NCI-H510A treated with DMSO at 0.1 percent for 48 hours (cell line): ENCODE measurements at regions not wholly inside any gene's neighbourhood (a gene's known extent, or its start where the extent isn't known, plus 50 kb on each side); places are given as distances from the start of the nearest gene placed in this dataset.

ENCODE experiments used
- DNase-seq: peaks from one replicate; lab custom pipeline; 2025; lab: John Stamatoyannopoulos, UW

DNA sequence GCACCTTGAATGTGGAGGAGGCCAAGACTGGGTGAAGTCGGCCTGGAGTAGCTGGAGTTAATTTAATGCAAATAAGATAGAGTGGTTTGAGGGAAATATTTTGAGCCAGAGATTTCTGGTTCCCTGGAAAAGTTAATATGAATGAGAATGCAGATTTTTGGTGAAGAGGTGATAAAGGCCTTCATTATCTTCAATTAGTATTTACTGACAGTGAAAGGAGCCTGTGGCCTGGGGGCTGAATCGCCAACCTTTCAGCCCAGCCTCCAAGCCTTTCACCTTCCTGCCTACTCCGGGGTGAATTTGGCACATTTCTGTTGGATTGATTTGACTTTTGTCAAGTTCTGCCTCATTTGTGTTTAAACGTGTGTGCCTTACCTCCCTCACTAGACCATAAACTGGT, 147.8 kb downstream of the SOX2 start:
- DNase-seq = no peak

DNA sequence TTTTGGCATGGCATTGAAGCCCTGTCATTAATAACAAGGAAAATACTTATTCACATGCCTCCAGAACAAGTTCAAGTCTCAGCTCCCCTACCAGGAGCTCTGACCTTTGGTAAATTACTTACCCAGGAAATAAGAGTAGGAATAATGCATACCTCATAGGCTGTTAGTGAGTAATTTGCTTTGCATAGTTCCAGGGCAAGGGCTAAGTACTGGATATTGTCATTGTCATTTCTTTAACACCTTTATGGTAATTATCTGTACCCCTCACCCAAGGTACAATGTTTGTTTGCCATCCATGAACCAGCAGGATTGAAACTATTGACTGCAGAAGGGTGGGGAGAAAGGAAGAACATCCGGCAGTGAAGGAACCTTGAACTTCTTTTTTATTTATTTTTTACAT, 148.5 kb downstream of the SOX2 start:
- DNase-seq = no peak

DNA sequence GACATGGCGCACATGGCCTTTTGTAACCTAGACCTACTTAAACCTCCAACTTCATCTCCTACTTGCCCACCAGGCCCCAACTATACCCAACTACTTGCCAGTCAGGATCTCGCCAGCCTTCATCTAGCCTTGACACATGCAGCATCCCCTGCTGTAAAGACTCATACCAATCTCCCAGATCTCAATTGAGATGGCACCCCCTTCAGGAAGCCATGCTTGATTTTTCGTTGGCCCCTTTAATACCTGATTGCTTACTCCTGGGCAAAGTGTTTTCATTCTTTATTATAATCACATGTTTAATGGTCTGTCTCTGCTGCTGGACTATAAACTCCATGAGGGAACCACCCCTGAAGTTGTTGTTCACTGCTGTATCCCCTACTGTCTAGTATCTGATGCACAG, 150.8 kb downstream of the SOX2 start:
- DNase-seq = no peak

GRCh38 chr3:181868576-181869082, 156.9 kb downstream of the SOX2 start:
- DNase-seq = peak; percentile 70

DNA sequence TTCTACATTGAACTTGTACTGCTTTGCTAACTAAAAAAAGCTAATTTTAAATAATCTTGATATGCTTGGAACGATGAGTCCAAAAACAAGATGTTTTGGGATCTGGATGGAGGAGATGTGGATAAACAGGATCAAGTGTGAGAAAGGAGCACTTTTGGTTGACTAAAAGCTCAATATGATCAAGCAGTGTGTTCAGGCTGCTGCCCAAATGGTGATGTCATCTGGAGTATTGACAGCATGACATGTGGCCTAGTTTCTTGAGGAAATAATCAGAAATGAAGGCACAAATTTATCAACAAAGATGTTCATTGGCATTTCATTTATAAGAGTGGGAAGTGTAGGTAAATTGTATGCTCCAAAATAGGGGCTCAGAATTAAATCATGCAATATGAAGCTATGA, 161.2 kb downstream of the SOX2 start:
- no peak for DNase-seq

GRCh38 chr3:181879926-181880325, 168.2 kb downstream of the SOX2 start:
- DNase-seq = no peak

GRCh38 chr3:181880331-181880730, 168.6 kb downstream of the SOX2 start:
- no peak for DNase-seq

DNA sequence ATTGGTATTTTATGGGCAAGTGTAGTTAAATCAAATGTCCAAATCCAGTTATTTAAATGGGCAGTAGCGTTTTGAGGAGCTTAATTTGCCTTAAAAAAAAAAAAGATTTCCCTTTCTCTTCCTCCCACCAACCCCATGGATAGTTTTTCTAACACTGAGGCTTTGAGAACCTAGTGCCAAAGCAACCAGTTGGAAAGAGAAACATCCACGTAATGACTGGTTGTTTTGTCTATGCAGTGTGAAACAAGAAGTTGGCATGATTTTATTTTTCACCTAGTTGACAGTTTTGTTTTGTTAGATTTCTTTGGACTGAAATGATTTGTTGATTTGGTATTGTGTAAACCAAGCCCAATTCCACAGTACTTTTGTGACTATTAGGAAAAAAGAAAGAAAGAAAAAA, 170.0 kb downstream of the SOX2 start:
- DNase-seq = no peak

DNA sequence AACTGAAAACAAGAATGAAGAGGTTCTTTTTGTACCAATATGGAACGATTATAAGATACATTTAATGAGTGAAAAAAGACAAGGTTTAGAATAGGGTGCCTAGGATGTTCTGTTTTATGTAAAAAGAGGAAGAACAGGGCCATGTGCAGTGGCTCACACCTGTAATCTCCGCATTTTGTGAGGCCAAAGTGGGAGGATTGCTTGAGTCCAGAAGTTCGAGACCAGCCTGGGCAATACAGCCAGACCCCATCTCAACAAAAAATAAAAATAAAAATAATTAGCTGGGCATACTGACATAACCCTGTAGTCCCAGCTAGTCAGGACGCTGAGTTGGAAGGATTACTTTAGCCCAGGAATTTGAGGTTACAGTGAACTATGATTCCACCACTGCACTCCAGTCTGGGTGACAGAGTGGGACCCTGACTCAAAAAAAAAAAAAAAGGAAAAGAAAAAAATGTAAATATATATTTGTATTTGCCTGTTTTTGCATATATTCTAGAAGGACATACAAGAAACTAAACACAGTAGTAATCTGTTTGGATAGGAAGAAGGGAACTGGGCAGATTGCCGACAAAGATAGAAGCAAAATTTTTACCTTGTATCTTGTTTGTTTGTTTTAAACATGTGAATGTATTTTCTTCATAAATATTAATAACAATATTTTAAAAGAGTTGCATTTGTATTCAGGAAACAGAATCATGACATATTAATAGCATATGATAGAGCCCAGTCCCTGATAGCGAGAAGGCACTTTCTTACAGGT, 174.3 kb downstream of the SOX2 start:
- DNase-seq = no peak

DNA sequence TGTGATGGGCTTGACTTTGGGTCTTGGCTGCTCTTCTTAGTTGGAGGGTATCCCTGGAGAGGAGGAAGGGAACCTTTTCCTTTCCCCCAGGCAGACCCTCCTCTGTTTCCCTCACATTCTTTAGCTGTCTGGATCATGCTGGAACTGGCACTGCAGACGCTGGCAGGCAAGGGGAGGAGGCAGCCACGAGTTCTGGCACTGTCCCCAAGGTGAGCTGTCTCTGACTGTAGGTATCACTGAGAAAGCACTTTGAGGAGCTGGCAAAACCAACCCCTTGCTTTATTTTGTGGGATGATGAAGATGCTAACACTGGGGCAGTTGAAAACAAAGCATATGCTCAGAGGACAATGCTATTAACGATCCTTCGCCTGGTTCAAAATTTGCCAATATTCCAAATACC, 175.0 kb downstream of the SOX2 start:
- DNase-seq = no peak

GRCh38 chr3:181887685-181888084, 176.0 kb downstream of the SOX2 start:
- no peak for DNase-seq

DNA sequence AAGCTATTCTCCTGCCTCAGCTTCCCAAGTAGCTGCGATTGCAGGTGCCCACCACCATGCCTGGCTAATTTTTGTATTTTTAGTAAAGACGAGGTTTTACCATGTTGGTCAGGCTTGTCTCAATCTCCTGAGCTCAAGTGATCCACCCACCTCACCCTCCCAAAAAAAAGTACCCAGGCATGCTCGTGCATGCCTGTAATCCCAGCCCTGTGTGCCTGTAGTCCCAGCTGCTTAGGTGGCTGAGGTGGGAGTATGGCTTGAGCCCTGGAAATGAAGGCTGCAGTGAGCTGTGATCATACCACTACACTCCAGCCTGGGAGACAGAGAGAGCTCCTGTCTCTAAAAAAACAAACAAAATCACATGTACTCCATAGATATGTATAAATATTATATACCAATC, 176.5 kb downstream of the SOX2 start:
- DNase-seq = no peak

GRCh38 chr3:181892848-181893247, 181.1 kb downstream of the SOX2 start:
- DNase-seq = no peak

DNA sequence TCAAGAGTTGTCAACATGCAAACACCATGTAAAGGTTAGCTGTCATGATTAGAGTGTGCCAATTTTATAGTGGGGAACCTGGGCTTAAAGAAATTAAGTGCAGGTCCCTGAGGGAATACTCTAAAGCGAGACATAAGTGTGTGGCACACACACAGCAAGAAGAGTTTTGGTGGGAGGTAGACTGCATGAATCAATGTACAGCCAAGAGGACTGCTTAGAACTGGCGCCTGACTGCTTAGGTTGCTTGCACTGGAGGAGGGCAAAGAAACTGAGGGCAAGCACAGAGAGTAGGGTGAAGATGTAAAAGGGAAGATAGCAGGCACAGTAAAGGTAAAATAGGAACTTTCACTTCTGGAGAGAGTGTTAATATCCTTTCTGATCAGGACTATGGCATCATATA, 184.9 kb downstream of the SOX2 start:
- DNase-seq = no peak

GRCh38 chr3:181899702-181900101, 188.0 kb downstream of the SOX2 start:
- DNase-seq = no peak

GRCh38 chr3:181901626-181902025, 189.9 kb downstream of the SOX2 start:
- no peak for DNase-seq

GRCh38 chr3:181906338-181906737, 194.6 kb downstream of the SOX2 start:
- DNase-seq = no peak

GRCh38 chr3:181909241-181909640, 197.5 kb downstream of the SOX2 start:
- no peak for DNase-seq

- DNase-seq = no peak
Measured at GRCh38 chr3:181912384-181912783, 200.7 kb downstream of the SOX2 start.

DNA sequence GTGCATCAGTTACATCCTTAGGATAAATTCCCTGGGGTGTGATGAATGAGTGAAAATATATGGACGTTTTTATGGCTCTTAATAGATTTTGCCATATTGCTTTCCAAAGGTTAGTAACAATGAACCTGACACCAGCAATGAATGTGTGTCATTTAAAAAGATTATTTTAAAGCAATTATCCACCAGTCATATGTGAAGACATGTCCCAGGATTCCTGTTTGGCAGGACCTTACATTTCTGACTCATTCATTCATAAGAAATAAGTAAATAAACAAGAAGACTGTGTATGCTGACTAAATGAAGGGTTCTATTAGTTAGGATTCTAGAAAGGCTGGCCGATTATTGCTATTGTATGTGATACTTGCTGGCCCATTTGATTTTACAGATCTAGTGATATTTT, 201.5 kb downstream of the SOX2 start:
- DNase-seq = no peak

- DNase-seq = no peak
Measured at GRCh38 chr3:181915551-181915950, 203.8 kb downstream of the SOX2 start.

DNA sequence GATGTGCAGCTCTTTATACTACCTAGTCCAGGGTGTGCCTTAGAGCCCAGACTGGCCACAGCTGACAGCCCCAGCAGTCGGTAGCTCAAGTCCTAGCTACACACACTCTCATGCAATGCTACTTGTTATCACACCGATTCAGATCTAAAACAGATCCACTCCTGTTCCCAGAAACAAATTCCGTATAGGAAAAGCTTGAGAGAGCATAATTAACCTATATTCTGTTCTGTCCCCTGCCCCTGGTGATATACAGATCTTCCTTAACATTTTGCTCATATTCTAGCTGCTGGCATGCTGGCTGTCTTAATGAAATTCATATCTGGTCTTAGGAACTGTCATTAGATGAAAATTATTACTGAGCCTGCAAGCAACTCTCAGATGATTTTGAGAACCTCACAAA, 204.3 kb downstream of the SOX2 start:
- DNase-seq = no peak

GRCh38 chr3:181917027-181917426, 205.3 kb downstream of the SOX2 start:
- no peak for DNase-seq

- no peak for DNase-seq
Measured at GRCh38 chr3:181919375-181919774, 207.7 kb downstream of the SOX2 start.
